ENCODE measurements at regions not wholly inside any gene's neighbourhood (a gene's known extent, or its start where the extent isn't known, plus 50 kb on each side); places are given as distances from the start of the nearest gene placed in this dataset.

DNA sequence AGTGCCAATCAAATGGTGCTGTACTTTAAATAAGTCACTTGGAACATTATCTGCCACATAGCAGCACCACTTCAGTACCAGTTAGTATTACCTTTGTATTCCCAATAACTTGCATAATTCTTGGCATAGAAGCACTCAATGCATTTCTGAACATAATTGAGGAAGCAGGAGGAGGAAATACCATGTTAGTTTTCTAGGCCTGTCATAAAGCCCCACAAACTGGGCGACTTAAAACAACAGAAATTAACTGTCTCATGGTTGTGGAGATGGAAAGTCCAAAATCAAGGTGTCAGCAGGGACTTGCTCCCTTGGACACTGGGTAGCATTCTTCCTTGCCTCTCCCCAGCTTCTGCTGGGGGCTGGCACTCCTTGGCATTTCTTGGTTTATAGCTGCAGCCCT lies 296.2 kb downstream of the HS3ST1 start:
- Histone ChIP-seq H2BK20ac (ENCODE audit: low read depth, low read length) (no peak overlapping the region), H4K91ac (ENCODE audit: insufficient read depth, low read depth, low read length) (no peak overlapping the region), H2AK5ac (ENCODE audit: low read depth, low read length) (no peak overlapping the region), H4K20me1 (ENCODE audit: insufficient read depth, low read length) (no peaks in the 10 kb centered on the region), H2AK9ac (replicated peaks; ENCODE audit: low read depth, low read length, poor library complexity) (no peak overlapping the region), H3K36me3 (ENCODE audit: control insufficient read depth, insufficient read depth, low read length) (no peaks in the 10 kb centered on the region), H3K4me2 (ENCODE audit: low read depth, low read length) (no peak overlapping the region), H3K4ac (ENCODE audit: low read depth, low read length) (no peak overlapping the region), H3K9me1 (ENCODE audit: insufficient read depth, low read length) (no peaks in the 10 kb centered on the region), H2AFZ (replicated peaks; ENCODE audit: low read length, poor library complexity) (no peak overlapping the region), H3K9ac (ENCODE audit: low read depth, low read length) (no peak overlapping the region), H2BK15ac (ENCODE audit: low read depth, low read length) (no peak overlapping the region), H3K4me3 (ENCODE audit: insufficient read depth, low read depth, low read length) (no peak overlapping the region), H3K56ac (ENCODE audit: extremely low read depth, insufficient read depth, low read length) (no peak overlapping the region), H3K27me3 (ENCODE audit: control insufficient read depth, insufficient read depth, low read length) (no peaks in the 10 kb centered on the region), H3K79me1 (ENCODE audit: low read depth in 1 of 2, low read length in 2 of 2) (no peaks in the 10 kb centered on the region), H4K8ac (ENCODE audit: low read depth in 2 of 2, low read length in 2 of 2) (no peak overlapping the region), H3K4me1 (ENCODE audit: control insufficient read depth, insufficient read depth, low read length) (no peaks in the 10 kb centered on the region), H4K5ac (ENCODE audit: low read depth, low read length) (no peak overlapping the region), H2BK5ac (ENCODE audit: low read depth, low read length, poor library complexity, severe bottlenecking) (no peak overlapping the region), H3K23ac (ENCODE audit: low read depth, low read length) (no peak overlapping the region), H3K27ac (ENCODE audit: insufficient read depth, low read length) (no peak overlapping the region), H3K9me3 (ENCODE audit: control insufficient read depth, insufficient read depth, low read length) (no peaks in the 10 kb centered on the region), H2BK120ac (ENCODE audit: low read depth, low read length) (no peak overlapping the region), H3K14ac (replicated peaks; ENCODE audit: low read depth, low read length) (no peak overlapping the region), H3K18ac (ENCODE audit: low read depth, low read length) (no peak overlapping the region)
- no TSS peak for BruUV-seq (replicated peaks)
- DNase-seq (no peak), ATAC-seq (ENCODE audit: low read depth) (no peak)
- ChIA-PET POLR2A (ENCODE audit: unreplicated experiment) (no interaction called here), CTCF (no interaction called here)
- no CpG with 5 or more reads among the region's 1 CpG for WGBS, 2 experiments (ENCODE audit: extremely low coverage in 2 of 2, insufficient read length in 1 of 2)
- in situ Hi-C loops (cut with MboI; ENCODE audit: low sequenced_read_pairs): no loop called here
- TF ChIP-seq MAFK (IDR thresholded peaks at IDR 0.05; ENCODE audit: low read depth, low read length): no peak
- TF ChIP-seq MXI1 (IDR thresholded peaks at IDR 0.05; ENCODE audit: borderline replicate concordance, low read depth, low read length): no peak
- no peak for TF ChIP-seq POLR2A (IDR thresholded peaks at IDR 0.05; ENCODE audit: low read depth, low read length)
- no peak for TF ChIP-seq RFX5 (IDR thresholded peaks at IDR 0.05; ENCODE audit: low read depth, low read length)
- TF ChIP-seq MAZ (IDR thresholded peaks at IDR 0.05; ENCODE audit: borderline replicate concordance, low read depth, low read length): no peak
- dilution Hi-C loops (cut with HindIII; ENCODE audit: low sequenced_read_pairs, unreplicated experiment): no loop called here
- intact Hi-C loops (cut with micrococcal nuclease): no loop called here

Data from IMR-90 (cell line).